ENCODE measurements at regions not wholly inside any gene's neighbourhood (a gene's known extent, or its start where the extent isn't known, plus 50 kb on each side); places are given as distances from the start of the nearest gene placed in this dataset.
A peak's percentile ranks its signal among the peaks of the same experiment; 100 is the strongest.

DNA sequence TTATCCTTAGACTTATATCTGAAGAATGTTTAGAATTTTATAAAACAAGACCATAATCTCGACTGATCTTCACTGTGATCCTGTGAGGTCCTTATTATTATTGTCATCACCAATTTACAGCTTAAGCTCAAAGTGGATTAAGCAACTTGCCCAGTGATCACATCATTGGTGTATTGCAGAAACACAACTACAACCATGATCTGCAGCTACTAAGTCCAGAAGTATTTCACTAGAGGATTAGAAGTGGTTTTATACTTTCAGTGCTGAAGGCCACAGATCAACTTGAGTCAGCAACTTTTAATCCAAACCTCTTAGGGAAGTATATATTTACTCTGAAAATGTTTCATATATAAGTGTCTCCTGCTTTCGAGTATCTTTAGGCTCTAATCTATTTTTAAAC, 624.3 kb upstream of the SOX9 start:
- Histone ChIP-seq H3K18ac (ENCODE audit: low read depth, low read length) (no peak overlapping the region), H4K20me1 (ENCODE audit: insufficient read depth, low read length) (no peaks in the 10 kb centered on the region), H3K4me2 (ENCODE audit: low read depth, low read length) (no peak overlapping the region), H3K36me3 (ENCODE audit: control insufficient read depth, insufficient read depth, low read length) (no peaks in the 10 kb centered on the region), H2AK9ac (replicated peaks; ENCODE audit: low read depth, low read length, poor library complexity) (no peak overlapping the region), H2AK5ac (ENCODE audit: low read depth, low read length) (no peak overlapping the region), H3K9me3 (ENCODE audit: control insufficient read depth, insufficient read depth, low read length) (no peaks in the 10 kb centered on the region), H3K4me1 (ENCODE audit: control insufficient read depth, insufficient read depth, low read length) (peaks cover 2% of the 10 kb centered on the region; the same call in 1 of the 2 replicates), H4K91ac (ENCODE audit: insufficient read depth, low read depth, low read length) (no peak overlapping the region), H2BK5ac (ENCODE audit: low read depth, low read length, poor library complexity, severe bottlenecking) (no peak overlapping the region), H4K5ac (ENCODE audit: low read depth, low read length) (no peak overlapping the region), H2BK20ac (ENCODE audit: low read depth, low read length) (no peak overlapping the region), H3K4ac (ENCODE audit: low read depth, low read length) (no peak overlapping the region), H3K9me1 (ENCODE audit: insufficient read depth, low read length) (no peaks in the 10 kb centered on the region), H3K4me3 (ENCODE audit: insufficient read depth, low read depth, low read length) (no peak overlapping the region), H2AFZ (replicated peaks; ENCODE audit: low read length, poor library complexity) (no peak overlapping the region), H2BK15ac (ENCODE audit: low read depth, low read length) (no peak overlapping the region), H3K14ac (replicated peaks; ENCODE audit: low read depth, low read length) (no peak overlapping the region), H2BK120ac (ENCODE audit: low read depth, low read length) (no peak overlapping the region), H3K9ac (ENCODE audit: low read depth, low read length) (no peak overlapping the region), H3K23ac (ENCODE audit: low read depth, low read length) (no peak overlapping the region), H4K8ac (ENCODE audit: low read depth in 2 of 2, low read length in 2 of 2) (no peak overlapping the region), H3K56ac (ENCODE audit: extremely low read depth, insufficient read depth, low read length) (no peak overlapping the region), H3K27me3 (ENCODE audit: control insufficient read depth, insufficient read depth, low read length) (no peaks in the 10 kb centered on the region), H3K79me1 (ENCODE audit: low read depth in 1 of 2, low read length in 2 of 2) (no peaks in the 10 kb centered on the region), H3K27ac (ENCODE audit: insufficient read depth, low read length) (no peak overlapping the region)
- no CpG with 5 or more reads among the region's 2 CpGs for WGBS, 2 experiments (ENCODE audit: extremely low coverage in 2 of 2, insufficient read length in 1 of 2)
- BruUV-seq (replicated peaks): no TSS peak
- intact Hi-C loops (cut with micrococcal nuclease): no loop called here
- ChIA-PET POLR2A (ENCODE audit: unreplicated experiment) (no interaction called here), CTCF (interaction anchor here (0.9 kb wide), 1 partner anchor 64 kb away, joined by 3 read pairs; no protein-coding TSS in a partner anchor)
- dilution Hi-C loops (cut with HindIII; ENCODE audit: low sequenced_read_pairs, unreplicated experiment): no loop called here
- ATAC-seq (ENCODE audit: low read depth): peak; percentile 82
- peak; percentile 78 for DNase-seq
- in situ Hi-C loops (cut with MboI; ENCODE audit: low sequenced_read_pairs): no loop called here
- no peak for TF ChIP-seq RAD21 (IDR thresholded peaks at IDR 0.05; ENCODE audit: low read length)
- no peak for TF ChIP-seq FOS (IDR thresholded peaks at IDR 0.05; ENCODE audit: low read depth, low read length)
- TF ChIP-seq, protein P1, sequence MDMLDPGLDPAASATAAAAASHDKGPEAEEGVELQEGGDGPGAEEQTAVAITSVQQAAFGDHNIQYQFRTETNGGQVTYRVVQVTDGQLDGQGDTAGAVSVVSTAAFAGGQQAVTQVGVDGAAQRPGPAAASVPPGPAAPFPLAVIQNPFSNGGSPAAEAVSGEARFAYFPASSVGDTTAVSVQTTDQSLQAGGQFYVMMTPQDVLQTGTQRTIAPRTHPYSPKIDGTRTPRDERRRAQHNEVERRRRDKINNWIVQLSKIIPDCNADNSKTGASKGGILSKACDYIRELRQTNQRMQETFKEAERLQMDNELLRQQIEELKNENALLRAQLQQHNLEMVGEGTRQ (IDR thresholded peaks at IDR 0.05; ENCODE audit: low read depth, low read length): no peak
- TF ChIP-seq CEBPB (IDR thresholded peaks at IDR 0.05; ENCODE audit: low read depth, low read length): peak; percentile 91
- TF ChIP-seq CHD1 (IDR thresholded peaks at IDR 0.05; ENCODE audit: low read depth, low read length): no peak
- peak; percentile 83 for TF ChIP-seq MAFK (IDR thresholded peaks at IDR 0.05; ENCODE audit: low read depth, low read length)

All from IMR-90 (cell line).